ENCODE measurements at regions not wholly inside any gene's neighbourhood (a gene's known extent, or its start where the extent isn't known, plus 50 kb on each side); places are given as distances from the start of the nearest gene placed in this dataset.
"Not testable (repeated sequence)": the region's sequence is repeated elsewhere in the genome, so short reads cannot be mapped to it uniquely, and the experiment has no call there.

DNA sequence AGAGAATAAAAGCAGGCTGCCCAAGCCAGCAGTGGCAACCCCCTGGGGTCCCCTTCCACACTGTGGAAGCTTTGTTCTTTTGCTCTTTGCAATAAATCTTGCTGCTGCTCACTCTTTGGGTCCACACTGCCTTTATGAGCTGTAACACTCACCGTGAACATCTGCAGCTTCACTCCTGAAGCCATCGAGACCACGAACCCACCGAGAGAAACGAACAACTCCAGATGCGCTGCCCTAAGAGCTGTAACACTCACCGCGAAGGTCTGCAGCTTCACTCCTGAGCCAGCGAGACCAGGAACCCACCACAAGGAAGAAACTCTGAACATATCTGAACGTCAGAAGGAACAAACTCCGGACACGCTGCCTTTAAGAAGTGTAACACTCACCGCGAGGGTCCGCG is 1252.9 kb downstream of the STIM2 start:
- not testable (repeated sequence) for H3K27ac ChIP-seq (ENCODE audit: low read depth, low read length); H3K9me3 ChIP-seq (ENCODE audit: control insufficient read depth in 1 of 2, low read length in 2 of 2); H3K36me3 ChIP-seq (ENCODE audit: control insufficient read depth in 1 of 2, insufficient read depth in 2 of 2, low read length in 2 of 2); H3K4me3 ChIP-seq (ENCODE audit: low read depth in 1 of 2, low read length in 2 of 2); H3K4me1 ChIP-seq (ENCODE audit: control insufficient read depth in 1 of 2, insufficient read depth in 2 of 2, low read length in 2 of 2); H3K9ac ChIP-seq (ENCODE audit: low read depth in 1 of 2, low read length in 2 of 2); H3K27me3 ChIP-seq (ENCODE audit: control insufficient read depth in 1 of 2, insufficient read depth in 2 of 2, low read length in 2 of 2)

- H3K36me3 ChIP-seq (ENCODE audit: control insufficient read depth in 1 of 2, insufficient read depth in 2 of 2, low read length in 2 of 2); H3K4me3 ChIP-seq (ENCODE audit: low read depth in 1 of 2, low read length in 2 of 2); H3K4me1 ChIP-seq (ENCODE audit: control insufficient read depth in 1 of 2, insufficient read depth in 2 of 2, low read length in 2 of 2); H3K9ac ChIP-seq (ENCODE audit: low read depth in 1 of 2, low read length in 2 of 2); H3K27ac ChIP-seq (ENCODE audit: low read depth, low read length); H3K27me3 ChIP-seq (ENCODE audit: control insufficient read depth in 1 of 2, insufficient read depth in 2 of 2, low read length in 2 of 2); H3K9me3 ChIP-seq (ENCODE audit: control insufficient read depth in 1 of 2, low read length in 2 of 2): not testable (repeated sequence)
These were observed 1256.0 kb downstream of the STIM2 start for GRCh38 chr4:28116526-28117083.

- Histone ChIP-seq H3K9ac (ENCODE audit: low read depth in 1 of 2, low read length in 2 of 2) (no peak overlapping the region), H3K4me3 (ENCODE audit: low read depth in 1 of 2, low read length in 2 of 2) (no peak overlapping the region), H3K27ac (ENCODE audit: low read depth, low read length) (no peak overlapping the region), H3K9me3 (ENCODE audit: control insufficient read depth in 1 of 2, low read length in 2 of 2) (peaks cover 7 to 10% of the 10 kb centered on the region in 2 donors), H3K36me3 (ENCODE audit: control insufficient read depth in 1 of 2, insufficient read depth in 2 of 2, low read length in 2 of 2) (no peaks in the 10 kb centered on the region), H3K27me3 (ENCODE audit: control insufficient read depth in 1 of 2, insufficient read depth in 2 of 2, low read length in 2 of 2) (no peaks in the 10 kb centered on the region), H3K4me1 (ENCODE audit: control insufficient read depth in 1 of 2, insufficient read depth in 2 of 2, low read length in 2 of 2) (no peaks in the 10 kb centered on the region)
These were observed 1256.5 kb downstream of the STIM2 start for GRCh38 chr4:28117084-28117682.

- Histone ChIP-seq H3K27ac (ENCODE audit: low read depth, low read length) (no peak overlapping the region), H3K36me3 (ENCODE audit: control insufficient read depth in 1 of 2, insufficient read depth in 2 of 2, low read length in 2 of 2) (no peaks in the 10 kb centered on the region), H3K9me3 (ENCODE audit: control insufficient read depth in 1 of 2, low read length in 2 of 2) (no peaks in the 10 kb centered on the region), H3K4me3 (ENCODE audit: low read depth in 1 of 2, low read length in 2 of 2) (no peak overlapping the region), H3K9ac (ENCODE audit: low read depth in 1 of 2, low read length in 2 of 2) (no peak overlapping the region), H3K4me1 (ENCODE audit: control insufficient read depth in 1 of 2, insufficient read depth in 2 of 2, low read length in 2 of 2) (no peaks in the 10 kb centered on the region), H3K27me3 (ENCODE audit: control insufficient read depth in 1 of 2, insufficient read depth in 2 of 2, low read length in 2 of 2) (no peaks in the 10 kb centered on the region)
These were observed 1285.5 kb downstream of the STIM2 start for GRCh38 chr4:28146191-28146590.

DNA sequence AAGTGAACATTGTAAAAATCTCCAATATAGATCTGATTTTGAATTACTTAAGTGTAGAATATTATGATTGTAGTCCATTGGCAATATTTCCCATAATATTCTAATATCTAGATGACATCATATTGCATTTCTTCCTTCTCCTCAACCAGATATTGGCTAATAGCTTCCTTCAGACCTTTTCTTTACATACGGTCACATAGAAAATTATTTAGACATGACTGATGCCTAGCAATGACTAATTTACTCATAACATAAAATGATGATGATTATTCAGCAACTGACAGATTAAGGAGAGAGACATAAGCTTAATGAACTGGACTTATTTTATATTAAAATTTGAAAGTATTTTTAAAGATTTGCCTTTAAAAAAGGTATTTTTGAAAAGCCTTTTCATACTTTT is 1287.6 kb downstream of the STIM2 start:
- Histone ChIP-seq H3K27ac (ENCODE audit: low read depth, low read length) (no peak overlapping the region), H3K9me3 (ENCODE audit: control insufficient read depth in 1 of 2, low read length in 2 of 2) (peaks cover 0 to under 1% of the 10 kb centered on the region in 2 donors), H3K36me3 (ENCODE audit: control insufficient read depth in 1 of 2, insufficient read depth in 2 of 2, low read length in 2 of 2) (no peaks in the 10 kb centered on the region), H3K27me3 (ENCODE audit: control insufficient read depth in 1 of 2, insufficient read depth in 2 of 2, low read length in 2 of 2) (no peaks in the 10 kb centered on the region), H3K9ac (ENCODE audit: low read depth in 1 of 2, low read length in 2 of 2) (no peak overlapping the region), H3K4me1 (ENCODE audit: control insufficient read depth in 1 of 2, insufficient read depth in 2 of 2, low read length in 2 of 2) (no peaks in the 10 kb centered on the region), H3K4me3 (ENCODE audit: low read depth in 1 of 2, low read length in 2 of 2) (no peak overlapping the region)

GRCh38 chr4:28149762-28150161 is 1289.1 kb downstream of the STIM2 start:
- Histone ChIP-seq H3K4me3 (ENCODE audit: low read depth in 1 of 2, low read length in 2 of 2) (no peak overlapping the region), H3K27me3 (ENCODE audit: control insufficient read depth in 1 of 2, insufficient read depth in 2 of 2, low read length in 2 of 2) (no peaks in the 10 kb centered on the region), H3K9me3 (ENCODE audit: control insufficient read depth in 1 of 2, low read length in 2 of 2) (peaks cover 0 to 7% of the 10 kb centered on the region in 2 donors), H3K27ac (ENCODE audit: low read depth, low read length) (no peak overlapping the region), H3K36me3 (ENCODE audit: control insufficient read depth in 1 of 2, insufficient read depth in 2 of 2, low read length in 2 of 2) (no peaks in the 10 kb centered on the region), H3K4me1 (ENCODE audit: control insufficient read depth in 1 of 2, insufficient read depth in 2 of 2, low read length in 2 of 2) (no peaks in the 10 kb centered on the region), H3K9ac (ENCODE audit: low read depth in 1 of 2, low read length in 2 of 2) (no peak overlapping the region)

DNA sequence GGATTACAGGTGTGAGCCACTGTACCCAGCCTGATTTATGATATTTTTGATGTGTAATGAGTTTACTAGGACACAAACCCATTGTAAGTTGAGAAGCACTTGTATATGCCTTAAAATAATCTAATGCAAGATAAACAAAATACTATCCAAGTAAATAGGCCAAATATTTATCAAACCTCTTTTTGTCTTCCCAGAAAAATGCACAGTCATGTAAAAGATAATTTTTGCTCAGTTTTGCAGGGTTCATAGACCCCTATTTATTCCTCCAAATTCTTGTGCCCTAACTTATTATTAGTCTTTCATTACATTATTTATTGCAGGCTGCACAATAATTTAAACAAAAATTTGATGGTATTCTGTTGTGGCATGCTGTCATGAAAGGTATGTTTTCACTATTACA is 1290.7 kb downstream of the STIM2 start:
- no peak overlapping the region for H3K27ac ChIP-seq (ENCODE audit: low read depth, low read length)
- H3K9me3 ChIP-seq (ENCODE audit: control insufficient read depth in 1 of 2, low read length in 2 of 2) = peaks cover 0 to 7% of the 10 kb centered on the region in 2 donors
- H3K9ac ChIP-seq (ENCODE audit: low read depth in 1 of 2, low read length in 2 of 2) = no peak overlapping the region
- H3K4me1 ChIP-seq (ENCODE audit: control insufficient read depth in 1 of 2, insufficient read depth in 2 of 2, low read length in 2 of 2) = no peaks in the 10 kb centered on the region
- no peaks in the 10 kb centered on the region for H3K27me3 ChIP-seq (ENCODE audit: control insufficient read depth in 1 of 2, insufficient read depth in 2 of 2, low read length in 2 of 2)
- no peak overlapping the region for H3K4me3 ChIP-seq (ENCODE audit: low read depth in 1 of 2, low read length in 2 of 2)
- no peaks in the 10 kb centered on the region for H3K36me3 ChIP-seq (ENCODE audit: control insufficient read depth in 1 of 2, insufficient read depth in 2 of 2, low read length in 2 of 2)

- no peak overlapping the region for H3K9ac ChIP-seq (ENCODE audit: low read depth in 1 of 2, low read length in 2 of 2)
- no peak overlapping the region for H3K27ac ChIP-seq (ENCODE audit: low read depth, low read length)
- no peaks in the 10 kb centered on the region for H3K4me1 ChIP-seq (ENCODE audit: control insufficient read depth in 1 of 2, insufficient read depth in 2 of 2, low read length in 2 of 2)
- peaks cover 4 to 11% of the 10 kb centered on the region in 2 donors for H3K9me3 ChIP-seq (ENCODE audit: control insufficient read depth in 1 of 2, low read length in 2 of 2)
- H3K27me3 ChIP-seq (ENCODE audit: control insufficient read depth in 1 of 2, insufficient read depth in 2 of 2, low read length in 2 of 2) = no peaks in the 10 kb centered on the region
- no peaks in the 10 kb centered on the region for H3K36me3 ChIP-seq (ENCODE audit: control insufficient read depth in 1 of 2, insufficient read depth in 2 of 2, low read length in 2 of 2)
- no peak overlapping the region for H3K4me3 ChIP-seq (ENCODE audit: low read depth in 1 of 2, low read length in 2 of 2)
These were observed 1306.8 kb downstream of the STIM2 start for GRCh38 chr4:28167411-28167810.

DNA sequence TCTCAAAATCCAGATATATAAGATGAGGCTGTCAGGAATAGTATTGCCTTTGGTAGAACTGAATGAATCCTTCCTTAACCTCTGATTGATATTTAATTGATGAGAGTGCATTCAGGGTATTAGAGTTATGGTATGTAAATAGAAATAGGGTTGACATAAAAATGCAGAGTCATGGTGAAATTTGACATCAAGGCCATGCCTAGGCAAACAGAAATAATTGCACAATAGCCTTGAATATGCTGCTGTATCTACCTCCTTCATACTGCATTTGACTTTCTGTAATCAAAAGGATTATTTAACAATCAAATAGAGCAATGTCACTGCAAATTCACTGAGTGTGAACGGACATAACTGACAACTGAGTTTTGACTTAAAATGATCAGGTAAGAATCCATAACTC is 1316.3 kb downstream of the STIM2 start:
- H3K9ac ChIP-seq (ENCODE audit: low read depth in 1 of 2, low read length in 2 of 2) = no peak overlapping the region
- H3K4me3 ChIP-seq (ENCODE audit: low read depth in 1 of 2, low read length in 2 of 2) = no peak overlapping the region
- H3K27ac ChIP-seq (ENCODE audit: low read depth, low read length) = no peak overlapping the region
- H3K36me3 ChIP-seq (ENCODE audit: control insufficient read depth in 1 of 2, insufficient read depth in 2 of 2, low read length in 2 of 2) = no peaks in the 10 kb centered on the region
- H3K27me3 ChIP-seq (ENCODE audit: control insufficient read depth in 1 of 2, insufficient read depth in 2 of 2, low read length in 2 of 2) = no peaks in the 10 kb centered on the region
- H3K4me1 ChIP-seq (ENCODE audit: control insufficient read depth in 1 of 2, insufficient read depth in 2 of 2, low read length in 2 of 2) = no peaks in the 10 kb centered on the region
- peaks cover 0 to 5% of the 10 kb centered on the region in 2 donors for H3K9me3 ChIP-seq (ENCODE audit: control insufficient read depth in 1 of 2, low read length in 2 of 2)

DNA sequence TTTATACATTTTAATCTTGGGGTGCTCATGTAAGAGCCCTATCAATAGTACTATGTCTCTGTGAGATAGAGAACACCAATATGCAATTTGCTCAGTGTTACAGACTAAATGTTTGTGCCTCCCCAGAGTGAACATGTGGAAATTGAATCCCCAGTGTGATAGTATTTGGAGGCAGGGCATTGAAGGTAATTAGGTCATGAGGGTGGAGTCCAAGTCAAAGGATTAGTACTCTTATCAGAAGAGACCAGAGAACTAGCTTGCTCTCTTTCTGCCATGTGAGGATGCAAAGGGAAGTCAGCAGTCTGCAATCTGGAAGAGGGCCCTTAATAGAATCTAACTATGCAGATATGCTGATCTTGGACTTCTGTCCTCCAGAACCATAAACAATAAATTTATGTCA is 1317.0 kb downstream of the STIM2 start:
- Histone ChIP-seq H3K27ac (ENCODE audit: low read depth, low read length) (no peak overlapping the region), H3K4me1 (ENCODE audit: control insufficient read depth in 1 of 2, insufficient read depth in 2 of 2, low read length in 2 of 2) (no peaks in the 10 kb centered on the region), H3K27me3 (ENCODE audit: control insufficient read depth in 1 of 2, insufficient read depth in 2 of 2, low read length in 2 of 2) (no peaks in the 10 kb centered on the region), H3K4me3 (ENCODE audit: low read depth in 1 of 2, low read length in 2 of 2) (no peak overlapping the region), H3K9me3 (ENCODE audit: control insufficient read depth in 1 of 2, low read length in 2 of 2) (peaks cover 0 to 5% of the 10 kb centered on the region in 2 donors), H3K9ac (ENCODE audit: low read depth in 1 of 2, low read length in 2 of 2) (no peak overlapping the region), H3K36me3 (ENCODE audit: control insufficient read depth in 1 of 2, insufficient read depth in 2 of 2, low read length in 2 of 2) (no peaks in the 10 kb centered on the region)

Data from duodenal mucosa (tissue), 2 donors.